ENCODE measurements at regions not wholly inside any gene's neighbourhood (a gene's known extent, or its start where the extent isn't known, plus 50 kb on each side); places are given as distances from the start of the nearest gene placed in this dataset.

DNA sequence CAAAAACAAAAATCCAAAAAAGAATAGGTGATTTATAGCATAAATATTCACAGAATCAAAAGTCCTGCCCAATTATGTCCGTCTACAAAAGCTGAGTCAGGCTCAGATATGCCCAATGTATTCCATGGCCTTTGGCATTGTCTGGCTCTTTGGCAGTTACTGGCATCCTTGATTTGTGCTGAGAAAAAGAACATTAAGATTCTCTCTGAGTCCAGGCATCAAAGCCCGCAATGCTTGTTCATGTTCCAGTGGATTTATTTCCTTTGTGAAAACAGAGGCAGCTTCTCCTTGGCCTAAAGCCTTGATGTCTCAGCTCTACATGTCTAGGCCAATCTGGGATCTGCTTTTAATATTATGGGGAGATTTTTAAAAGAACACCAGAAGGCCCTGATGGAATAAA is 76.1 kb upstream of the SLC4A11 start:
- TF ChIP-seq, protein P1, sequence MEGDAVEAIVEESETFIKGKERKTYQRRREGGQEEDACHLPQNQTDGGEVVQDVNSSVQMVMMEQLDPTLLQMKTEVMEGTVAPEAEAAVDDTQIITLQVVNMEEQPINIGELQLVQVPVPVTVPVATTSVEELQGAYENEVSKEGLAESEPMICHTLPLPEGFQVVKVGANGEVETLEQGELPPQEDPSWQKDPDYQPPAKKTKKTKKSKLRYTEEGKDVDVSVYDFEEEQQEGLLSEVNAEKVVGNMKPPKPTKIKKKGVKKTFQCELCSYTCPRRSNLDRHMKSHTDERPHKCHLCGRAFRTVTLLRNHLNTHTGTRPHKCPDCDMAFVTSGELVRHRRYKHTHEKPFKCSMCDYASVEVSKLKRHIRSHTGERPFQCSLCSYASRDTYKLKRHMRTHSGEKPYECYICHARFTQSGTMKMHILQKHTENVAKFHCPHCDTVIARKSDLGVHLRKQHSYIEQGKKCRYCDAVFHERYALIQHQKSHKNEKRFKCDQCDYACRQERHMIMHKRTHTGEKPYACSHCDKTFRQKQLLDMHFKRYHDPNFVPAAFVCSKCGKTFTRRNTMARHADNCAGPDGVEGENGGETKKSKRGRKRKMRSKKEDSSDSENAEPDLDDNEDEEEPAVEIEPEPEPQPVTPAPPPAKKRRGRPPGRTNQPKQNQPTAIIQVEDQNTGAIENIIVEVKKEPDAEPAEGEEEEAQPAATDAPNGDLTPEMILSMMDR (conservative IDR thresholded peaks at IDR 0.05; ENCODE audit: low read depth, low read length) = no peak
- no peak for TF ChIP-seq EZH2 (IDR thresholded peaks at IDR 0.05; ENCODE audit: low read length, unreplicated experiment)
